Left ventricle myocardium inferior (tissue), 1 donor: ENCODE measurements at regions not wholly inside any gene's neighbourhood (a gene's known extent, or its start where the extent isn't known, plus 50 kb on each side); places are given as distances from the start of the nearest gene placed in this dataset.

Experiments
- DNase-seq: peaks from one replicate; pipeline ENCODE4 v3.0.0-alpha.2; 2020
- H3K27ac ChIP-seq: fragments of 200-600 bp; replicated peaks from 2 replicates; pipeline ENCODE4 v1.8.0; 2021
- H3K27me3 ChIP-seq: fragments of 200-600 bp; 2 replicates; pipeline ENCODE4 v1.8.0; 2021; ENCODE audit warnings: low read depth
- H3K36me3 ChIP-seq: fragments of 200-600 bp; 2 replicates; pipeline ENCODE4 v1.8.0; 2021
- H3K4me1 ChIP-seq: fragments of 200-600 bp; 2 replicates; pipeline ENCODE4 v1.8.0; 2021
- H3K4me3 ChIP-seq: fragments of 200-600 bp; 2 replicates; pipeline ENCODE4 v1.8.0; 2021; ENCODE audit warnings: mild to moderate bottlenecking, moderate library complexity
- H3K9me3 ChIP-seq: fragments of 200-600 bp; replicated peaks from 2 replicates; pipeline ENCODE4 v1.8.0; 2021
- intact Hi-C: fragments of 100-400 bp; cut with micrococcal nuclease; formaldehyde crosslinking; loops from one replicate; pipeline ENCODE4 v1.11.0; 2022
- TF ChIP-seq, protein P1 (sequence below): fragments of 200-600 bp; IDR thresholded peaks from 2 replicates; pipeline ENCODE4 v1.8.0; 2021; ENCODE audit warnings: antibody characterized with exemption, mild to moderate bottlenecking, borderline replicate concordance
- donor health status: DM: no; HTN: yes; CAD: no; lungs with severe emphysema.

DNA sequence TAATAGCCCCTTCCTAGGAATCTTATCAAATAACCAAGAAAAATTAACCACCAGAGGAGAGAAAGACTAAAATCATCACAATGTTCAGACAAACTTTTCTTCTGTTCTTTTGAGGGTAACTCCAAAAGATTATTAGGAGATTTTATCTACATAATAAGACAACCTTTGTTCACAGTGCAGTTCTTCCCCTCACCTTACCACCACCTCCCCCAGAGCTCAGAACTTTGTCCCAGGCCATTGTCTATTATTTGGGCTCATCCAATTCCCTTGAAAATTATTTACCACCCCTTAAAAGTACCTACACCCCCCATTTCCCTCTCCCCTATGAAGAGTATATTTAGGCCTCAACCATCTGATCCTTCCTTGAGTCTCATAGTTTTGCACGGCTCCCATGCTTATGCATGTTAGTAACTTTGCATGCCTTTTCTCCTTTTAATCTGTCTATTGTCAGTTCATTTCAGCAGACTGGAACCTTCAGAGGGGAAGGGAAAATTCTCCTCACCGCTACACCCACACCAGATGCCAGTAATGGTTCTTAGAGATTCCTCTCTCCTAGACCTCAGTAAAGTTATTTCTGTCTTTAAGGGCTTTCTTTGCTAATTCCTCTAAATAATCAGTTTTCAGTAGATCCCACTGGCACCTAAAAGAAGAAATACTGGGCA lies 234.9 kb downstream of the SKIDA1 start:
- Histone ChIP-seq H3K27me3 (no peaks in the 10 kb centered on the region), H3K36me3 (no peaks in the 10 kb centered on the region), H3K4me3 (no peak overlapping the region), H3K9me3 (no peaks in the 10 kb centered on the region), H3K27ac (no peak overlapping the region), H3K4me1 (peaks cover 21% of the 10 kb centered on the region)
- intact Hi-C loops, result no loop called here
- no peak for DNase-seq
- TF ChIP-seq, protein P1, sequence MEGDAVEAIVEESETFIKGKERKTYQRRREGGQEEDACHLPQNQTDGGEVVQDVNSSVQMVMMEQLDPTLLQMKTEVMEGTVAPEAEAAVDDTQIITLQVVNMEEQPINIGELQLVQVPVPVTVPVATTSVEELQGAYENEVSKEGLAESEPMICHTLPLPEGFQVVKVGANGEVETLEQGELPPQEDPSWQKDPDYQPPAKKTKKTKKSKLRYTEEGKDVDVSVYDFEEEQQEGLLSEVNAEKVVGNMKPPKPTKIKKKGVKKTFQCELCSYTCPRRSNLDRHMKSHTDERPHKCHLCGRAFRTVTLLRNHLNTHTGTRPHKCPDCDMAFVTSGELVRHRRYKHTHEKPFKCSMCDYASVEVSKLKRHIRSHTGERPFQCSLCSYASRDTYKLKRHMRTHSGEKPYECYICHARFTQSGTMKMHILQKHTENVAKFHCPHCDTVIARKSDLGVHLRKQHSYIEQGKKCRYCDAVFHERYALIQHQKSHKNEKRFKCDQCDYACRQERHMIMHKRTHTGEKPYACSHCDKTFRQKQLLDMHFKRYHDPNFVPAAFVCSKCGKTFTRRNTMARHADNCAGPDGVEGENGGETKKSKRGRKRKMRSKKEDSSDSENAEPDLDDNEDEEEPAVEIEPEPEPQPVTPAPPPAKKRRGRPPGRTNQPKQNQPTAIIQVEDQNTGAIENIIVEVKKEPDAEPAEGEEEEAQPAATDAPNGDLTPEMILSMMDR, result no peak

DNA sequence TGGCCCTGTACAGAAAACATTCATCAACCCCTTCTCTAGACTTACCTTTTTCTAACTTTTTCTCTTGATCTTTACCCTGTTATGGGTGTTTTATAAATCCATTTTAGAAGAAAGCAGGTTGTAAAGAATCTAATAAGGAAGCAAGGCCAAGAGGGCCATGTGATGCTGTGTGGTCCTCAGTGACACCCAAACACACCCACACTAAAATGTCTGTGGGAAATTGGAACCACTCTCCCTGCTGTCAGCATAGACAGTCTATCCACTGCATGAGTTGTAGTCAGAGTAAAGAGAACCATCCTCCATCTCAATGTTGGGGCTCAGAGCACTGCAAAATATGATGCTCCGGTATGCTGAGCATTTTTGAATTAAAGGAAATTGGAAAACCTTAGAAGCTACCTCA lies 235.5 kb downstream of the SKIDA1 start:
- intact Hi-C loops, result no loop called here
- Histone ChIP-seq H3K4me3 (no peak overlapping the region), H3K27ac (no peak overlapping the region), H3K36me3 (no peaks in the 10 kb centered on the region), H3K27me3 (no peaks in the 10 kb centered on the region), H3K9me3 (no peaks in the 10 kb centered on the region), H3K4me1 (peaks cover 21% of the 10 kb centered on the region)
- TF ChIP-seq, protein P1, result no peak
- no peak for DNase-seq

DNA sequence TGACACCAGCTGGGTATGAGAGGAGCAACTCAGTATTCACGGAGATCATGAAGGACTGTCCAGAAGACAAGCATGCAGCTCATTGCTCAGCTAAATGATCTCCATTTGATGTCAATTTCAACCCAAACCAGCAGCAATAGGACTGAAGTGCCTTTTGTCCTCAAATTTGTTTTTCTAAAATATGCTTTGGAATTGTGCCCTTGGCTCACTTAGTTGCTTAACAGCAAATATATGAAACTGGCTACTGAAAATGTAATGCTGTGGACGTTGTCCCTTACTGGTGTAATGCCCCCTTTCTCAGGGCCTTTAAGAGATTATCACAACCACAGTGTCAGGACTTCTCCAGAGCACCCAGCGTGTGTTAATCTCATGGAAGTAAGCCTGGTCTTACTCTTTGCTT lies 236.2 kb downstream of the SKIDA1 start:
- Histone ChIP-seq H3K4me1 (peaks cover 21% of the 10 kb centered on the region), H3K9me3 (no peaks in the 10 kb centered on the region), H3K36me3 (no peaks in the 10 kb centered on the region), H3K27me3 (no peaks in the 10 kb centered on the region), H3K4me3 (no peak overlapping the region), H3K27ac (no peak overlapping the region)
- TF ChIP-seq, protein P1, result no peak
- DNase-seq, result no peak
- intact Hi-C loops, result no loop called here

DNA sequence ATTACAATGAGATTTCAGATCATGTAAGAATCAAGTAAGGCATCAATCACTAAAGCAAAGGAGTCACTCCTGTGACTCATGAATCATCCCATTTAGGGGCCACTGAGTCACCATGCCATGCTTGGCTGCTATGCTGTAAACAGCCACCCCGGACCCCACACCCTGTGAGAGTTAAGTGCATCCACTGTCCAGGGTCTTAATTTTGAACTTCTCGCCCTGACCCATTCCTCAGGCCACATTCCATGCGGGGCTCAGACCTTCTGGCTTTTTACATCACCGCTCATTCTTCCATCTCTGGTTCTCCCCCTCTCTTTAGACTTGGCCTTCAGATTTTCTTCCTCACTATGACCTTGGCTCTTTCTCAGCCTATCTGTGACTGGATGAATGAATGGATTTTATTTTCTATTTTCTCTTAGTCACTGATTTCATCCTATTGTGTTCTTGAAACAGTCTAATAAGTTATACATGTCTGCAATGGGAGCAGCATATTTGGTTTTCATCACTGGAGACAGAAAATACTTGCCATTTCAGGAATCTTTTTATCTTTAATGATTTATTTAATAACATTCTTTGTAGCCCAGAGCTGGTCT lies 239.6 kb downstream of the SKIDA1 start:
- no peak overlapping the region for H3K27ac ChIP-seq

DNA sequence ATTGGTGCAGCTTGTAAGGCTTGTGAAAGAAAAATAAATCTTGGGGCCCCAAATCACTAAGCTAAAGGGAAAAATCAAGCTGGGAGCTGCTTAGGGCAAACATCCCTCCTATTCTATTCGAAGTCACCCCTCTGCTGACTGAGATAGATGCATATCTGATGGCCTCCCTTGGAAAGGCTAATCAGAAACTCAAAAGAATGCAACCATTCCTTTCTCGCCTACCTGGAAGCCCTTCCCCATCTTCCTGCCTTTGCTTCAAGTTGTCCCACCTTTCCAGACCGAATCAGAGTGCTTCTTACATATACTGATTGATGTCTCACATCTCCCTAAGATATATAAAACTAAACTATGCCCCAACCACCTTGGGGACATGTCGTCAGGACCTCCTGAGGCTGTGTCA lies 240.3 kb downstream of the SKIDA1 start:
- Histone ChIP-seq H3K9me3 (no peaks in the 10 kb centered on the region), H3K27ac (no peak overlapping the region), H3K27me3 (no peaks in the 10 kb centered on the region), H3K4me1 (no peaks in the 10 kb centered on the region), H3K36me3 (no peaks in the 10 kb centered on the region), H3K4me3 (no peak overlapping the region)
- intact Hi-C loops, result no loop called here
- DNase-seq, result no peak
- TF ChIP-seq, protein P1, result no peak

More for the DNA sequence above, 239.6 kb downstream of the SKIDA1 start:
- intact Hi-C loops, result no loop called here
- H3K4me3 ChIP-seq, result no peak overlapping the region
- no peaks in the 10 kb centered on the region for H3K36me3 ChIP-seq
- no peaks in the 10 kb centered on the region for H3K9me3 ChIP-seq
- DNase-seq, result no peak
- H3K27me3 ChIP-seq, result no peaks in the 10 kb centered on the region
- TF ChIP-seq, protein P1, result no peak
- no peaks in the 10 kb centered on the region for H3K4me1 ChIP-seq
